ENCODE measurements at regions not wholly inside any gene's neighbourhood (a gene's known extent, or its start where the extent isn't known, plus 50 kb on each side); places are given as distances from the start of the nearest gene placed in this dataset.

GRCh38 chr17:77604301-77604972, 354.1 kb upstream of the TNRC6C start:
- TF ChIP-seq, protein P1, sequence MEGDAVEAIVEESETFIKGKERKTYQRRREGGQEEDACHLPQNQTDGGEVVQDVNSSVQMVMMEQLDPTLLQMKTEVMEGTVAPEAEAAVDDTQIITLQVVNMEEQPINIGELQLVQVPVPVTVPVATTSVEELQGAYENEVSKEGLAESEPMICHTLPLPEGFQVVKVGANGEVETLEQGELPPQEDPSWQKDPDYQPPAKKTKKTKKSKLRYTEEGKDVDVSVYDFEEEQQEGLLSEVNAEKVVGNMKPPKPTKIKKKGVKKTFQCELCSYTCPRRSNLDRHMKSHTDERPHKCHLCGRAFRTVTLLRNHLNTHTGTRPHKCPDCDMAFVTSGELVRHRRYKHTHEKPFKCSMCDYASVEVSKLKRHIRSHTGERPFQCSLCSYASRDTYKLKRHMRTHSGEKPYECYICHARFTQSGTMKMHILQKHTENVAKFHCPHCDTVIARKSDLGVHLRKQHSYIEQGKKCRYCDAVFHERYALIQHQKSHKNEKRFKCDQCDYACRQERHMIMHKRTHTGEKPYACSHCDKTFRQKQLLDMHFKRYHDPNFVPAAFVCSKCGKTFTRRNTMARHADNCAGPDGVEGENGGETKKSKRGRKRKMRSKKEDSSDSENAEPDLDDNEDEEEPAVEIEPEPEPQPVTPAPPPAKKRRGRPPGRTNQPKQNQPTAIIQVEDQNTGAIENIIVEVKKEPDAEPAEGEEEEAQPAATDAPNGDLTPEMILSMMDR (IDR thresholded peaks at IDR 0.05; ENCODE audit: low read depth, low read length, missing input control), result no peak
- TF ChIP-seq FOXA1 (IDR thresholded peaks at IDR 0.05), result no peak
- TF ChIP-seq RXRA (IDR thresholded peaks at IDR 0.05), result no peak
- TF ChIP-seq JUND (IDR thresholded peaks at IDR 0.05), result no peak

All from liver (tissue), 3 donors.